Lower leg skin (tissue), 3 donors: ENCODE measurements at regions not wholly inside any gene's neighbourhood (a gene's known extent, or its start where the extent isn't known, plus 50 kb on each side); places are given as distances from the start of the nearest gene placed in this dataset.

Source experiments
- POLR2A ChIP-seq, 2 donors: fragments of 450-650 bp; IDR thresholded peaks; one replicate each; pipeline ENCODE4 v1.6.1; 2016 to 2017; ENCODE audit warnings: antibody characterized with exemption in 2 of 2, mild to moderate bottlenecking in 1 of 2, moderate library complexity in 1 of 2
- TF ChIP-seq, protein P1 (sequence below), 3 donors: fragments of 450-650 bp; IDR thresholded peaks; one replicate each; pipeline ENCODE4 v1.5.1; 2016; ENCODE audit warnings: antibody characterized with exemption in 3 of 3, mild to moderate bottlenecking in 3 of 3, moderate library complexity in 2 of 3

DNA sequence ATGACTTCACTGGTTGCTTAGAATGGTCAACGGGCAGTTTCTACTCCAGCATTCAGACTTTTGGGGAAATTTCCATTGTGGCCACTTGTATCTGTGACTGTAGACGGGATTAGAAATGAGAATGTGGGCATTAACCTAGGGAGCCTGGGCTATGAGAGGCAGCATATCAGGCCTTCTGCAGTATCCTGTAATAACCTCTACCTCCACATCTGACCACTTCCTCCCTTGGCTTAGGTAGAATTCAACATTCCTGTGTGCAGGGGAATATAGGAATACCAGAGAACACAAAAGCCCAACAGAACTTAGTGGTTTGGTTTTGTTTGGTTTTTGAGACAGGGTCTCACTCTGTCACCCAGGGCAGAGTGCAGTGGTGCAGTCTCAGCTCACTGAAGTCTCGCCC is 76.4 kb upstream of the HOXC13 start:
- no peak for TF ChIP-seq POLR2A (IDR thresholded peaks at IDR 0.05)
- TF ChIP-seq, protein P1, sequence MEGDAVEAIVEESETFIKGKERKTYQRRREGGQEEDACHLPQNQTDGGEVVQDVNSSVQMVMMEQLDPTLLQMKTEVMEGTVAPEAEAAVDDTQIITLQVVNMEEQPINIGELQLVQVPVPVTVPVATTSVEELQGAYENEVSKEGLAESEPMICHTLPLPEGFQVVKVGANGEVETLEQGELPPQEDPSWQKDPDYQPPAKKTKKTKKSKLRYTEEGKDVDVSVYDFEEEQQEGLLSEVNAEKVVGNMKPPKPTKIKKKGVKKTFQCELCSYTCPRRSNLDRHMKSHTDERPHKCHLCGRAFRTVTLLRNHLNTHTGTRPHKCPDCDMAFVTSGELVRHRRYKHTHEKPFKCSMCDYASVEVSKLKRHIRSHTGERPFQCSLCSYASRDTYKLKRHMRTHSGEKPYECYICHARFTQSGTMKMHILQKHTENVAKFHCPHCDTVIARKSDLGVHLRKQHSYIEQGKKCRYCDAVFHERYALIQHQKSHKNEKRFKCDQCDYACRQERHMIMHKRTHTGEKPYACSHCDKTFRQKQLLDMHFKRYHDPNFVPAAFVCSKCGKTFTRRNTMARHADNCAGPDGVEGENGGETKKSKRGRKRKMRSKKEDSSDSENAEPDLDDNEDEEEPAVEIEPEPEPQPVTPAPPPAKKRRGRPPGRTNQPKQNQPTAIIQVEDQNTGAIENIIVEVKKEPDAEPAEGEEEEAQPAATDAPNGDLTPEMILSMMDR (IDR thresholded peaks at IDR 0.05) = no peak
